Calu3 (cell line): ENCODE measurements at regions not wholly inside any gene's neighbourhood (a gene's known extent, or its start where the extent isn't known, plus 50 kb on each side); places are given as distances from the start of the nearest gene placed in this dataset.

ENCODE experiments used
- BruUV-seq: library from RNA; stranded (reverse); fragments of 400-500 nt; replicated peaks from 2 replicates; lab custom pipeline; 2021; lab: Mats Ljungman, UMichigan
- CTCF ChIA-PET: fragments of 300-600 bp; sonication (Branson Sonifier 250); formaldehyde crosslinking; loops from one replicate; lab custom pipeline; 2022; ENCODE audit warnings: antibody characterized with exemption; lab: Charles Lee
- DNase-seq: peaks from one replicate; pipeline ENCODE4 v3.0.0; 2022
- H3K27ac Mint-ChIP-seq: one replicate; pipeline ENCODE4 v1.8.0; 2022; ENCODE audit warnings: mixed read lengths; ENCODE audit not compliant: unreplicated experiment
- H3K27me3 Mint-ChIP-seq: one replicate; pipeline ENCODE4 v1.8.0; 2022; ENCODE audit warnings: mixed read lengths; ENCODE audit not compliant: unreplicated experiment
- H3K36me3 Mint-ChIP-seq: one replicate; pipeline ENCODE4 v1.8.0; 2022; ENCODE audit warnings: mild to moderate bottlenecking, moderate library complexity, mixed read lengths; ENCODE audit not compliant: insufficient read depth, unreplicated experiment
- H3K4me1 Mint-ChIP-seq: one replicate; pipeline ENCODE4 v1.8.0; 2022; ENCODE audit warnings: mild to moderate bottlenecking, low read depth, mixed read lengths; ENCODE audit not compliant: unreplicated experiment
- H3K4me3 Mint-ChIP-seq: one replicate; pipeline ENCODE4 v1.8.0; 2022; ENCODE audit warnings: mild to moderate bottlenecking, low read depth, moderate library complexity, mixed read lengths; ENCODE audit not compliant: unreplicated experiment
- H3K9me3 Mint-ChIP-seq: one replicate; pipeline ENCODE4 v1.8.0; 2022; ENCODE audit warnings: low read depth, mixed read lengths; ENCODE audit not compliant: unreplicated experiment
- CTCF ChIP-seq: fragments of 200-600 bp; IDR thresholded peaks from one replicate; pipeline ENCODE4 v1.8.0; 2022; ENCODE audit warnings: antibody characterized with exemption; ENCODE audit not compliant: unreplicated experiment
- intact Hi-C: fragments of 100-400 bp; cut with micrococcal nuclease; formaldehyde crosslinking; loops from one replicate; pipeline ENCODE4 v1.10.0; 2022; ENCODE audit not compliant: unreplicated experiment

- no peak for TF ChIP-seq CTCF
Measured at GRCh38 chr5:159779481-159779880, 136.8 kb upstream of the ADRA1B start.

GRCh38 chr5:159780246-159780645, 136.0 kb upstream of the ADRA1B start:
- CTCF ChIA-PET = interaction anchor here (0.6 kb wide), 1 partner anchor 987 kb away, joined by 3 read pairs; no protein-coding TSS in a partner anchor
- no peaks in the 10 kb centered on the region for H3K36me3 Mint-ChIP-seq
- no peak overlapping the region for H3K27ac Mint-ChIP-seq
- peaks cover 26% of the 10 kb centered on the region for H3K4me1 Mint-ChIP-seq
- no peak overlapping the region for H3K4me3 Mint-ChIP-seq
- intact Hi-C loops = no loop called here
- DNase-seq = no peak
- H3K9me3 Mint-ChIP-seq = peaks cover 3% of the 10 kb centered on the region
- BruUV-seq = no TSS peak
- TF ChIP-seq CTCF = no peak
- H3K27me3 Mint-ChIP-seq = no peaks in the 10 kb centered on the region

More at GRCh38 chr5:159779481-159779880, 136.8 kb upstream of the ADRA1B start:
- Mint-ChIP-seq H3K27me3 (no peaks in the 10 kb centered on the region), H3K36me3 (no peaks in the 10 kb centered on the region), H3K4me3 (no peak overlapping the region), H3K27ac (no peak overlapping the region), H3K9me3 (peaks cover 3% of the 10 kb centered on the region), H3K4me1 (peaks cover 22% of the 10 kb centered on the region)
- intact Hi-C loops = loop anchor here (10.0 kb wide), 2 partner anchors 205 to 265 kb away; no protein-coding TSS in a partner anchor
- no peak for DNase-seq
- BruUV-seq = no TSS peak
- CTCF ChIA-PET = no interaction called here

- no peak for DNase-seq
- no TSS peak for BruUV-seq
- peaks cover 38% of the 10 kb centered on the region for H3K4me1 Mint-ChIP-seq
- no peak overlapping the region for H3K4me3 Mint-ChIP-seq
- CTCF ChIA-PET = no interaction called here
- no peaks in the 10 kb centered on the region for H3K36me3 Mint-ChIP-seq
- no peaks in the 10 kb centered on the region for H3K27me3 Mint-ChIP-seq
- H3K9me3 Mint-ChIP-seq = peaks cover 3% of the 10 kb centered on the region
- H3K27ac Mint-ChIP-seq = no peak overlapping the region
- intact Hi-C loops = no loop called here
- TF ChIP-seq CTCF = no peak
Measured at GRCh38 chr5:159781626-159782157, 134.6 kb upstream of the ADRA1B start.

GRCh38 chr5:159782197-159782994, 133.9 kb upstream of the ADRA1B start:
- BruUV-seq = no TSS peak
- Mint-ChIP-seq H3K27ac (no peak overlapping the region), H3K4me1 (peaks cover 38% of the 10 kb centered on the region), H3K9me3 (peaks cover 3% of the 10 kb centered on the region), H3K4me3 (no peak overlapping the region), H3K36me3 (no peaks in the 10 kb centered on the region), H3K27me3 (no peaks in the 10 kb centered on the region)
- no peak for TF ChIP-seq CTCF
- intact Hi-C loops = no loop called here
- CTCF ChIA-PET = interaction anchor here (0.8 to 1.4 kb wide), 2 partner anchors 10 to 132 kb away, joined by 3 read pairs; no protein-coding TSS in a partner anchor
- no peak for DNase-seq
